HG03196 (cell line): ENCODE measurements at regions not wholly inside any gene's neighbourhood (a gene's known extent, or its start where the extent isn't known, plus 50 kb on each side); places are given as distances from the start of the nearest gene placed in this dataset.
"Not testable (repeated sequence)": the region's sequence is repeated elsewhere in the genome, so short reads cannot be mapped to it uniquely, and the experiment has no call there.

Experiments used
- ATAC-seq: cut with Tn5 transposase; IDR thresholded peaks from one replicate; pipeline ENCODE4 v1.9.1; 2021; ENCODE audit not compliant: unreplicated experiment

DNA sequence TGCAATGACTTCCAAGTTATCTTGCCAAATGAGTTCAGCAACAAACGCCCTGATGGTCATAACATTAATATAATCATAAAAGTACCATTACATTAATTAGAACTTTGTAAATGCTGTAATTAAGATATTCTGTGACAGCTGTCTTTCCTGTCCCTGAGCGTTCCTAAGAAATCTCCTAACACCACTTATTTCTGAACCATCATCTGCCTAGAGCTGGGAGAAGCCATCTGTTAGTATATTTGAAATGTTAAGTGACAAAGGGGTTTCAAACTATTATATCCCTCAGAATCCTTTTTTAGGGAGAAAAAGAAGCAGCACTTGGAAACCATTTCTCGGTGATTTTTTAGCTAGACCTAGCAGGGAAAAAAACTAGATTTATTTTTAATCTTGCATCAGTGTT is 657.5 kb downstream of the FAM181B start:
- ATAC-seq: no peak

DNA sequence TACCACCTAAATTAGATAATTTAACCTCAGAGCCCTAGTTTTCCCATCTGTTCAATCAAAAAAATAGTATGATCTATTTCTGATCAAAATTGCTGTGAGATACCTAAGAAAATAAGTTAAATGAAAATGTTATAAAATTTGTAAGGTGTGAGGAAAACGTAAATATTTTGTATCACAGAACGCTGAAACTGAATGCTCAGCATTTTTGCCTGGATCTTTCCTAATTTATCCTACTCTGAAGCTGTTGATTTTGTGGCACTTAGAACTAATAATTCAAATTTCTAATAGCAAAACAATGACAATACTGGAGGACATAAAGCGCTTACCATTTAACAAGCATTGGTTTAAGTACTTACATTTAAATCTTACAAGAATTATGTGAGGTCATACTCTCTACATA is 674.2 kb downstream of the FAM181B start:
- ATAC-seq: no peak

DNA sequence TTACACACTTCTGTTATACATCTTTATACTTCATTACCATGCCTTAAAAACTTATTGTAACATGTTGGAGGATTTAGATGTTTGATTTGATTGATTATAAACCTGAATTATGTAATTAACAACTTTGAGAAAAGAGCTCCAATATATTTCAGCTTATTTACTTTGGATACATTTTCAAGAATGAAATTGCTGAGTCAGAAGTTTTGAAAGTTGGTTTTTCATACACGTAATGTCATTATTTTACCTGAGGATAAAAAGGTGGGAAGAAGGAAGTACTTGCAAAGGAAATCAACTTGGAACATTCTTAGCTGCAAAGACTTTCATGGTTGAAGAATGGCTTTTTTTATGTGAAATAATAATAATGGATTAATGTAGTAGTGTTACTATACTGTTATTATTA is 677.2 kb downstream of the FAM181B start:
- ATAC-seq: no peak

DNA sequence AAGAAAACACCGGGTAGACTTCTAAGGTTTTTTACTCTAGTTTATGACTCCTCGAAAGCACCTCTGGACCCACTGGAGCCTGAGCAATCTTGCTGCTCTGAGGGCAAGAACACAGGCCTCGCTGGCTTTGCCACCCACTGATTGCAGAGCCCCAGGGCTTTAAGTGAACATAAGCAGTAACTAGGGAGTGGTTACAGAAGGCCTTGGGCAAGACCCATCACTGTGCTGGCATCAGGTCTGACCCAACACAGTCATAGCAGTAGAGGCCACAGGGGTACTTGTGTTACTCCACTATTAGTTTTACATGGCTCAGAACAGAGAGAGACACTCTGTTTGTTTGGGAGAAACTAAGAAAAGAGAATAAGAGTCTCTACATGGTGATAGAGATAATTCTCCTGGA is 684.5 kb downstream of the FAM181B start:
- no peak for ATAC-seq

DNA sequence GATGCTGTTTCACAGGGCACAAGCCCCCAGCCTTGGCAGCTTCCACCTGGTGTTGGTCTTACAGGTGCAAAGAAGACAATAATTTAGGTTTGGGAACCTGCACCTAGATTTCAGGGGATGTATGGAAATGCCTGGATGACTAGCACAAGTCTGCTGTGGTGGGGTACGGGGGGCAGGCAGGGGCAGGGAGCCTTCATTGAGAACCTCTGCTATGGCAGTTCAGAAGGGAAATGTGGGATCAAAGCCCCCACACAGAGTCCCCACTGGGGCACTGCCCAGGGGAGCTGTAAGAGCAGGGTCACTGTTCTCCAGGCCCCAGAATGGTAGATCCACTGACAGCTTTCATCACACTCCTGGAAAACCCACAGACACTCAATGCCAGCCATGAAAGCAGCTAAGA is 686.5 kb downstream of the FAM181B start:
- no peak for ATAC-seq

DNA sequence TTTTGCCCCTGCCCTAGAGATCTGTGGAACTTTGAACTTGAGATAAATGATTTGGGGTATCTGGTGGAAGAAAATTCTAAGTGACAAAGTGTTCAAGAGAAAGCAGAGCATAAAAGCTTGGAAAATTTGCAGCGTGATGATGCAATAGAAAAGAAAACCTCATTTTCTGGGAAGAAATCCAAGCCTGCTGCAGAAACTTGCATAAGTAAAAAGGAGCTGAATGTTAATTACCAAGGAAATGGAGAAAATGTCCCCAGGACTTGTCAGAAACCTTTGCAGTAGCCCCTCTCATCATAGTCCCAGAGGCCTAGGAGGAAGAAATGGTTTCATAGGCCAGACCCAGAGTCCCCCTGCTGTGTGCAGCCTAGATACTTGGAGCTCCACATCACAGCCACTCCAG is 686.9 kb downstream of the FAM181B start:
- no peak for ATAC-seq

DNA sequence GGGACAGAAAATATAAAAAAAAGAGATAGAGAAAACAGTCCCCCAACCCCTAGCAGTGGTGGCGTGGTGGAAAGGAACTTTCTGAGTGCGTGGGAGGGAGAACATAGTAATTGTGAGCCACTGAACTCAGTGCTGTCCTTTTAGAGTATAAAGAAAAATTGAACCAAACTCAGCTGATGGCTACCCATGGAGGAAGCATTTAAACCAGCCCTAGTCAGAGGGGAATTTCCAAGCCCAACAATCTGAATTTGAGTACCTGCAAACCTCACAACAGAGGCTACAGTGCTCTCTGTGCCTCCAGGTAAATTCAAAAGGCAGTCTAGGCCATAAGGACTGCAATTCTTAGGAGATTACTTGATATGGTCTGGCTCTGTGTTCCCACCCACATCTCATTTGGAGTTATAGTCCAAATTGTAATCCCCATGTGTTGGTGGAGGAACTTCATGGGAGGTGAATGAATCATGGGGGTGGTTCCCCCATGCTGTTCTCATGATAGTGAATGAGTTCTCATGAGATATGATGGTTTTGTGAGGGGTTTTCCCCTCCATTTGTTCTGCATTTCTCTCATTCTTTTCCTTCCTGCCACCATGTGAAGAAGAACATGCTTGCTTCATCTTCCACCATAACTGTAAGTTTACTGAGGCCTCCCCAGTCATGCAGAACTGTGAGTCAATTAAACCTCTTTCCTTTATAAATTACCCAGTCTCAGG is 687.8 kb downstream of the FAM181B start:
- no peak for ATAC-seq

DNA sequence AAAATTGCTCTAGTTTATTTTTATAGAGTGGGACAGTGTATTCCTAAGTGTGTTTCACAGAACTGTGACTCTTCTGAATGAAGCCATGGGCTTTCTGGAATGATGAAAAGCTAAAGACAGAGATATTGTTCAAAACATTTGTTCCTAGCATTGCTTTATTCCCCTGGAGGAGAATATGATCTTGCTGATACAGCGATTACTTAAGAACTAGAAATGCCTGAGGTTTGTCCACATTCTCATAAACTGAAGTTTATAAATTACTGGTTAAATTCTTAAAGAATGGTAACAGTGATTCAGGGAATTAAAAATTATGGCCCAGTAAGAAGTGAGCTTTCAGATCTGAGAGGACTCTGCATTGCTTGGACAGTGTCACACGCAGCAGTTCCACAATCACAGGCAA is 690.3 kb downstream of the FAM181B start:
- no peak for ATAC-seq

DNA sequence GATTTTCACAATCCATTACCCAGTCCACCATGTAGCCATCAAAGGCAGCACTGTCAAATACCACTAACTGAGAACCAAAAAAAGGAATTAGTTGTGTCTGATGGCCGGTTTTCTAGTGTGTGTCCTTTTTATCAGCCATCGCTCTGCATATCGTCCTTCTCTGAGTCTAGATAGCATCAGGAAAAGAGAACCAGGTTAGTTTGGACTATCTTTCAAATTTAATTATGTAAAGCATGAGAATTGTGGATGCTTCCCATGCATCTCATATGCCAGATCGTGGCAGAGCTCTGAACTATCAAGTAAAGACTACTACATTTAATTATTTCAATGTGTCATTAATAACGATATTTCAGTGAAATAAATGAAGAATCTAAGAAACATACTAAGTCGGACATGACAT is 691.9 kb downstream of the FAM181B start:
- ATAC-seq: no peak

DNA sequence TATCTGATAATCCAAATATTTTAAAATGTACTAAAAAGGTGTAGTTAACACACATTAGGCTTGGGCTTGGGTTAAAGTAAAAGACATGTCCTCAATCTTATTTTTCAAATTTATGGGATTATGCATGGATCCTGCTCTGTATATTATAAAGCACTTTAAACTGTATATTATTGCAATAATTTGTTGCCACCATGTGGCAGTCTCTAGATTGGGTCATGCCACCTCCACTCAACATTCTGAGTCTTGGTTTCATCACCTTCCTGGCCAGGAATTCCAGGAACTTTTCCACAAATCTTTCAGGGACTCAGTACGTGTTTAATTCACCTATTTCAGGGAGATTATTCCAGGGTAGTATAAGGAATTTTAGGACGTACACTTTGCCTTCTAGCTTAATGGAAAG is 695.5 kb downstream of the FAM181B start:
- no peak for ATAC-seq

DNA sequence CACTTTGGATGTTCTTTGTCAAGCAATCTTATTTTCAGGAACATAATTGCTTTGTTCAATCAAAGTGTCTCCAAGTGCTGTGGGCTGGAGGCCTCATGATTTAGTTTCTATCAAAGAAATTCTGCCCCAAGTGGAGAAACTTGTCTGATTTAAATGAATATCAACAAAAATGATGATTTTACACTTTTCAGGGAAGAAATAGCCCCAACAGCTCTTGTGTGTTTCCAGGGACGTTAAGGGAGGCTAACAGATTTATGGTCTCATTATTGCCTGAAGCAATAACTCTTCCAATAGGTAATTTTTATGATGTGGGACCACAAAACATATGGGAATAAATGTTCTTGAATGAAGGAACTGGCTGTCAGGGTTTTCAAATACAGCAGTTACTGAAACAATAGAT is 699.1 kb downstream of the FAM181B start:
- no peak for ATAC-seq

DNA sequence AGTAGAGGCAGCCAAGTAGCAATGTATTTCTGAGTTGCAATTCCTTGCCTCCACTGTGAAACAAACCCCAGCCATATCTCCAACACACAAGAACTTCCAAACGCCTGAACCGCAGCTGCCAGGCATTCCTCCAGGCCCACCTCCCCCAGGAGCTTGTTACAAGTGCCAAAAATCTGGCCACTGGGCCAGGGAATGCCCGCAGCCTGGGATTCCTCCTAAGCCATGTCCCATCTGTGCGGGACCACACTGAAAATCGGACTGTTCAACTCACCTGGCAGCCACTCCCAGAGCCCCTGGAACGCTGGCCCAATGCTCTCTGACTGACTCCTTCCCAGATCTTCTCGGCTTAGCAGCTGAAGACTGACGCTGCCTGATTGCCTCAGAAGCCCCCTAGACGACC is 706.3 kb downstream of the FAM181B start:
- not testable (repeated sequence) for ATAC-seq

DNA sequence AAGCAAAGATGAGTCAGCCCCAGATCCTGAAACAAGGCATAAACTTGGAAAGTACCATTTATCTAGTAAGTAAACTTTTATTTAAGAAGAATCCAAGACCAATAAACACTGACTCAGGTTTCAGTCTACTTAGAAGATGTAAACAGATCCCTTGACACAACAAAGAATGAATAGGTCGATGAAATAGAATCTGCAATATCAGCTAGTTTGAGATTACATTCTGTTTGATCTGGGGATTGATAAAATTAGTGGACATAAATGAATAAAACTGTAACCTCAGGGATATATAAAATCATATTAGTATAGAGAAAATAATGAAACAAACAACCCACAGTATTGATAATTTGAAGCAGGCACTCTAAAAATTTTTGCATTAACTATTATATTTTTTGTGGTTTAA is 708.9 kb downstream of the FAM181B start:
- ATAC-seq: no peak

DNA sequence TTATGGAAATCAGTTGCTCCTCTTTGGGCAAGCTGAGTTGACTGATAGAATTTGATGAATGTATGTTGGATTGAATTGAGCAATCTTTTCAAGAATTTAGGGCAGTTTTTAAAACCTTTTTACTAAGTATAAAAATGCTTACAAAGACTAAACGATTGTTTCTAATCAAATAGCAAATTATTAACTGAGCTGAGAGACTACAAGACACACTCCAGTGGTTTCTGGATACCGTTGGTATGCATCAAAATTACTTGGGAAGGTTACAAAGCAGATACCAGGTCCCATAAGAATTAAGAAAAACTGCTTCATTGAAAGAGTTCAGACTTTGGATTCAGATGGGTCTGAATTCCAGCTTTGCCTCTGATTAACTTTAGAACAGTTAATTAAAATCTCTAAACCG is 721.4 kb downstream of the FAM181B start:
- ATAC-seq: no peak

DNA sequence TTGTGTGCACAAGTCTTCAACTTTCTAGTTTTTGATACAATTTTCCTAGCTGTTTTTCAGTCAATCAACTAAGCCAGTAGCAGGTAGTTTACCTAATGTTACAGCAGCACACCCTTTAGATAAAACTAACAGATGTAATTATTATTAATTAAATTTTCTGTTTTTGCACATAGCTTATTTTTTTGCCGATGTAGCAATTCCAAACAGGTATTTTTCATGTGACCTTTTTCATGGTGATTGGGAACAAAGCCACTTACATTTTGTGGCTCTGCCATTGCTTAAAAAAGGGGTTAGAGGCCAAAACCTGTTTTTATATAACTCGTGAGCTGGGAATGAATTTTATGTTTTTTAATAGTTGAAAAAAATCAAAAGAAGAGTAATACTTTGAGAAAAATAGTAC is 724.5 kb downstream of the FAM181B start:
- ATAC-seq: no peak

DNA sequence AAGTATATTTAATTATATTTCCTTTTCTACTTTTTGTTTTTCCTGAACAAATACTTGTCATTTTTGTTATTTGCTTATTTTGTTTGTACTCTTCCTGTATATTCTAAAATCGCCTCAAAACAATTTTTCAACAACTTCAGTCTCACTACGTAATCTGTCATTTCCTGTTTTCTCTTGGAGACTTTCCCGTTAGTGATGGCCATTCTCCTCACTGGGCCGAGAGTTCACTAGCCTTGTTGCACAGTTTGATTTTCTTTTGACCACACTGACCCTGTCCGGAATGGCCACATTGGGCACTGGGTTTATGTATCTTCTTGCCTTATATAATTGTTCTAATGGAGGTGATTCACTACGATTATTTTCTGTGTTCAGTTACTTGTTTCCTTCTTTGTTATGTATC is 726.1 kb downstream of the FAM181B start:
- no peak for ATAC-seq

DNA sequence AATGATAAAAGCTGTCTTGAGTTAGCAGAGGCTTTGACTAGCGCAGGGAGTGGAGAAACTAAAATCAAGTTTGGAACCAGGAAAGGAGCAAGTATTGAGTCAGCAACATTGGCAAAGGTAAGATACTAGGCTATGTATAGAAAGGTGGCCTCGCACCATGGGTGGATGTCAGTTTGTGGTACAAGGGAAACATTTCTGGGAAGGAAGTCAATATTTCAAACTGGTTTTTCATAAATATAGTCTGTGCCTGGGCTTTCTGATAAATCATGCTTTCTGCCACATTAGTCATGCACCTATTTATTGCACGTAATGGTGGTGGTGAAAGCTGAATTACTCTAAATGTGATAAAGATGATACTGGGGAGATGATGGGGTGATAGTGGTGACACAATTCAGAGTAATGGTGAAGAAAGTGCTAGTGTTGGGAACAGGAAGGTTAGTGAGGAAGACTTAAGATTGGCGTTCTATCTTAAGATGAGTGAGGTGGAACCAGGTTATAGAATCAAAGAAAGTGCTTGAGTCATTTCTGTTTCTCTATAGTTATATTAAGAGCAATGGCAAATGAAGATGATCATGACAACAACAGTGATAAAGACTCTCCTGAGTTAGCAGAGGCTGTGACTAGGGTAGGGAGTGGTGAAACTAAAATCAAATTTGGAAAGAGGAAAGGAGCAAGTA is 729.0 kb downstream of the FAM181B start:
- no peak for ATAC-seq

DNA sequence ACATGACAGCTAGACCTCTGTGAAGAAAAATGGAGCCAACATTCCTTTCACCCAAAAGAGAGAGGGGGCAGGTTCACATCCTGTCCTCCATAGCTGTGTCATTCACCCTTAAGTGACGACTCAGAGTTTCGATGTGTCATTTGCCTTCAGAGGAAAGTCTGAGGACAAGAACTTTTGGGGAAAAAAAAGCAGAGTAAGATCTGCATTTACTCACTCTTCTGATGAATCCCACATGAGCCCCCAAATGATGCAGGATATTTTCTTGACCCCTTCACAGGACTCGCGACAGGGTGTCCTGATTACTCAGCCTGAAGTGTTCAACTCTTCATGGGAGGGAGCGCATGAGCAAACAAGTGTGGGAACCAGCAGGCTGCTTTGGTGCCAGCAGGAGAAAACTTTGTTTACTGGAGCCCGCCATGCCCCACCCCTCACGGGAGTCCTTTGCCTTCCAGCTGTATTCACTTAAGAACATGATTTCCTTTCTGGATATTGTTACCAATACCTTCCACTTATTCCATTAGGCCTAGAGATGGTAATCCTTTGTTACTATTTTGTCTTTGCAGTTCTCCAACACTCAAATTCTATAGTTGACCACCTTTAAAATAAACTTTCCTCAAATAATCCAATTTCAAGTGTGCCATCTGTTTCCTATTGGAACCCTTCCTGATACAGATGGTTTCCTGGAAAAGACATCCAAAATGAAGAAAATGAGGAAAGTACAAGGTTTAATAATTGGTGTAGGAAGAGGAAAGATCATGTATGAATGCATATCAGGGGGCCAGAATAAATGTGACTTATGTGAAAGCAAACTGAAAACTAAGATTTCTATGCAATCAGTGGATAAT is 729.8 kb downstream of the FAM181B start:
- no peak for ATAC-seq

DNA sequence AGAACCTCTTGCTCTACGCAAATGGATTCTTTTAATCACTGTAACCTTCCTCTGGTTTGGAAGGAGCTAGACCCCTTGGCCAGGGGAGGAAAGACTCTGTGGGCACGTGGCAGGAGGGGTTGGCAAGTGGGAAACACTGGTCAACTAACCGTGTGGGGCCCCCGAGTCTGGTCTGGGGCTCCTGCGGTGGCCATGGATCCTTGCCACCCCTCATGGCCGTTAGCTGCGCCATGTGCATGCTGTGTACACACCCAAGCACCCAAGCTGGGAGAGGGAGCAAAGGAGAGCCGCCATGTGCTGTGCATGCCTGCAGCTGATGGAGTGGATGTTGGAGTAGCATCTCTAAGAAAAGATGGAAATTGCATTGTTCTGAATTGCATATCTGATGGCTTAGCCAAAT is 730.6 kb downstream of the FAM181B start:
- no peak for ATAC-seq

DNA sequence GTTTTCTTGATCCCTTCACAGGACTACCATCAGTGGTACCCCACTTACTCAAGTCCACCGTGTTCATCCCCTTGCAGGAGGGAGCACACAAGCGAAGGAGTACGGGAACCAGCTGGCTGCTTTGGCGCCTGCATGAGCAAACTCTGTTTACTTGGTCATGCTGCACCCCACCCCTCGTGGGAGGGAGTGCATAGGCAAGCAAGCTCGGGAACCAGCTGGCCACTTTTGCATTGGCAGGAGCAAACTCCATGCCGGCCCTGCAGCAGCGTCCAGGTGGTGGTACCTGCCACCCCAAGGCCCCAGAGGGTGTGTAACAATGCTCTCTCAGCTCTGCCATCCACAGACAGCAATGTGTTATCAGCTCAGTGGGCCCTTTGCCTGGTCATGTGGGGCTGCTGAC is 737.8 kb downstream of the FAM181B start:
- no peak for ATAC-seq

DNA sequence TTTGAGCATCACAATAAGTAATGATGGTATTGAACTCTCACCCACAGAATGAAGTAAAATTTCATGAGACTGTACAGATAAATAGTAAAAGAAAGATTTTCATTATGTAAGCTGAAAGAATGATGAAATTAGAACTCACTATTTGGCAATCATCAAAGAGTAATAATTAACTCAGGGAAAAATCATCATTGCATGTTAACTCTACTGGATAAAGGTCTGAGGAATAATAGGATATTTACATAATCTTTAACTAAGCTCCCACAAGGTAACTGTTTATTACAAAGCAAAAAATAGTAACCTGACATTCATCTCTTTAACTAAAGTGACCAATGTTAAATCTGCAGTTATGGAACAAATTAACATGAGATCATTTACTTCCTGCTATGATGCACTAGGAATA is 739.9 kb downstream of the FAM181B start:
- ATAC-seq: no peak
